Lower leg skin (tissue), 3 donors: ENCODE measurements at regions not wholly inside any gene's neighbourhood (a gene's known extent, or its start where the extent isn't known, plus 50 kb on each side); places are given as distances from the start of the nearest gene placed in this dataset.

Source experiments
- CTCF ChIP-seq, 3 donors: fragments of 450-650 bp; IDR thresholded peaks; one replicate each; pipeline ENCODE4 v1.5.1; 2016; ENCODE audit warnings: antibody characterized with exemption in 3 of 3, mild to moderate bottlenecking in 3 of 3, moderate library complexity in 2 of 3
- POLR2A ChIP-seq, 2 donors: fragments of 450-650 bp; IDR thresholded peaks; one replicate each; pipeline ENCODE4 v1.6.1; 2016 to 2017; ENCODE audit warnings: antibody characterized with exemption in 2 of 2, mild to moderate bottlenecking in 1 of 2, moderate library complexity in 1 of 2

DNA sequence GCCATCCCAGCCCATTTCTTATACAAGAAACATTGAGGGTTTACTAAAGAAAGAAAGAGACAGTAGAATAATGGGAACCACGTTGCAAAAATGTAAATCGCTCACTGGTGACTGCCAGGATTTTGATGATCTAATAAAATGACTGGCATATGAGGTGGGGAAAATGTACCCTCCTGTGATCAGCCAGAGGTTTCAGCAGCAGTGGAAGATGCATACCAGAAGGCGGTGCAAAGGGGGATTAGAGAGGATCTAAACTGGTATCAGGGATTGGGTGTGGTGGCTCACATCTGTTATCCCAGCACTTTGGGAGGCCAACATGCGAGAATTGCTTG lies 60.8 kb upstream of the DDR1 start:
- TF ChIP-seq CTCF (IDR thresholded peaks at IDR 0.05): no peak
- TF ChIP-seq POLR2A (IDR thresholded peaks at IDR 0.05): no peak
